ENCODE measurements at regions not wholly inside any gene's neighbourhood (a gene's known extent, or its start where the extent isn't known, plus 50 kb on each side); places are given as distances from the start of the nearest gene placed in this dataset.

- H2BK12ac ChIP-seq (ENCODE audit: insufficient read length, low read depth, low read length) = no peak overlapping the region
- H3K4ac ChIP-seq (ENCODE audit: low read depth, low read length) = no peak overlapping the region
- WGBS (ENCODE audit: extremely low coverage, insufficient read length, low lambda C conversion rate) = no CpG with 5 or more reads among the region's 3 CpGs
- no peaks in the 10 kb centered on the region for H3K79me1 ChIP-seq (ENCODE audit: insufficient read depth, low read depth, low read length, poor library complexity, severe bottlenecking)
- no peaks in the 10 kb centered on the region; the same call in 1 of the 2 replicates for H3K27me3 ChIP-seq (ENCODE audit: insufficient read depth, low read length)
- Mint-ChIP-seq H3K27me3 (ENCODE audit: low read depth) (peaks cover 22% of the 10 kb centered on the region), H3K4me1 (peaks cover 0 to 10% of the 10 kb centered on the region in 2 experiments; a peak in 3 of 4 replicates), H3K4me3 (no peak overlapping the region), H3K27ac (no peak overlapping the region), H3K9me3 (no peaks in the 10 kb centered on the region), H3K36me3 (ENCODE audit: insufficient read depth in 1 of 3, low read depth in 3 of 3) (no peaks in the 10 kb centered on the region)
- no peak overlapping the region for H4K8ac ChIP-seq (replicated peaks; ENCODE audit: insufficient read length, low read depth, low read length)
- H2AK5ac ChIP-seq (ENCODE audit: insufficient read length, low read length) = no peak overlapping the region
- no peak overlapping the region for H3K4me2 ChIP-seq (ENCODE audit: insufficient read depth, insufficient read length, low read length)
- no peaks in the 10 kb centered on the region for H3K9me3 ChIP-seq (ENCODE audit: control insufficient read depth, low read depth, low read length)
- H2BK15ac ChIP-seq (ENCODE audit: low read depth, low read length) = no peak overlapping the region
- H2BK5ac ChIP-seq (ENCODE audit: insufficient read length, low read length) = no peak overlapping the region
- no peak overlapping the region for H3K56ac ChIP-seq (ENCODE audit: insufficient read length, low read depth, low read length)
- no peaks in the 10 kb centered on the region for H3K23me2 ChIP-seq (ENCODE audit: insufficient read length, low read depth, low read length, poor library complexity, severe bottlenecking)
- H3K79me2 ChIP-seq (ENCODE audit: insufficient read depth, low read length) = no peaks in the 10 kb centered on the region
- no peak overlapping the region for H4K91ac ChIP-seq (ENCODE audit: insufficient read length, low read depth, low read length)
- H3K27ac ChIP-seq (ENCODE audit: insufficient read length, low read depth, low read length) = no peak overlapping the region
- H3K9ac ChIP-seq (ENCODE audit: extremely low read depth, insufficient read length, low read length) = no peak overlapping the region
- H3K18ac ChIP-seq (ENCODE audit: insufficient read length, low read depth, low read length) = no peak overlapping the region
- no peaks in the 10 kb centered on the region for H3K4me1 ChIP-seq (ENCODE audit: insufficient read depth, low read length)
- H3T11ph ChIP-seq (ENCODE audit: low read length) = no peak overlapping the region
- H4K5ac ChIP-seq (ENCODE audit: insufficient read length, low read depth, low read length) = no peak overlapping the region
- H2BK120ac ChIP-seq (ENCODE audit: low read depth, low read length, poor library complexity, severe bottlenecking) = no peak overlapping the region
- no peak overlapping the region for H2BK20ac ChIP-seq (ENCODE audit: low read depth, low read length, poor library complexity, severe bottlenecking)
- TF ChIP-seq CTCF (conservative IDR thresholded peaks at IDR 0.05) = no peak
- H3K14ac ChIP-seq (ENCODE audit: insufficient read depth, low read length) = no peak overlapping the region
- no peak overlapping the region for H2AFZ ChIP-seq (ENCODE audit: low read length)
- no peak for DNase-seq
- H4K20me1 ChIP-seq (ENCODE audit: control insufficient read depth, insufficient read depth, insufficient read length) = no peaks in the 10 kb centered on the region
- no peak overlapping the region for H3K23ac ChIP-seq (ENCODE audit: insufficient read length, low read depth, low read length)
Measured at GRCh38 chr12:53809005-53809404, 57.2 kb upstream of the CISTR start.
